GM23338 (cell line): ENCODE measurements at regions not wholly inside any gene's neighbourhood (a gene's known extent, or its start where the extent isn't known, plus 50 kb on each side); places are given as distances from the start of the nearest gene placed in this dataset.

Experiments used
- ATAC-seq: fragments of 200-7000 bp; cut with Tn5 transposase; 3 replicates; pipeline ENCODE4 v1.9.1; 2020
- DNase-seq: peaks from one replicate; pipeline ENCODE4 v3.0.0-alpha.2; 2015; ENCODE audit warnings: low spot score
- H2AFZ ChIP-seq: fragments of 200-600 bp; sonication (generic); 2 replicates; pipeline ENCODE4 v1.8.0; 2016; ENCODE audit warnings: antibody characterized with exemption, mild to moderate bottlenecking, moderate library complexity
- H3F3A ChIP-seq: fragments of 200-600 bp; sonication (generic); replicated peaks from 2 replicates; pipeline ENCODE4 v1.8.0; 2017; ENCODE audit warnings: antibody characterized with exemption, mixed run types, low read depth
- H3K27ac ChIP-seq: fragments of 200-600 bp; sonication (generic); 2 replicates; pipeline ENCODE4 v1.6.1; 2016; ENCODE audit warnings: low read depth
- H3K27me3 ChIP-seq: fragments of 200-600 bp; sonication (generic); 2 replicates; pipeline ENCODE4 v1.8.0; 2016; ENCODE audit warnings: mild to moderate bottlenecking, mixed run types, moderate library complexity; ENCODE audit not compliant: insufficient read depth
- H3K36me3 ChIP-seq: fragments of 200-600 bp; sonication (generic); 2 replicates; pipeline ENCODE4 v1.8.0; 2016; ENCODE audit warnings: mild to moderate bottlenecking; ENCODE audit not compliant: insufficient read depth
- H3K4me1 ChIP-seq: fragments of 200-600 bp; sonication (generic); 2 replicates; pipeline ENCODE4 v1.8.0; 2016; ENCODE audit warnings: mild to moderate bottlenecking, moderate library complexity; ENCODE audit not compliant: insufficient read depth
- H3K4me2 ChIP-seq: fragments of 200-600 bp; sonication (generic); 2 replicates; pipeline ENCODE4 v1.7.1; 2017; ENCODE audit warnings: mixed run types
- H3K4me3 ChIP-seq: fragments of 200-600 bp; sonication (generic); 2 replicates; pipeline ENCODE4 v1.6.1; 2016; ENCODE audit warnings: mixed run types
- H3K79me2 ChIP-seq: fragments of 200-600 bp; sonication (generic); replicated peaks from 2 replicates; pipeline ENCODE4 v1.8.0; 2017; ENCODE audit warnings: mild to moderate bottlenecking; ENCODE audit not compliant: insufficient read depth
- H3K9me2 ChIP-seq: fragments of 200-600 bp; sonication (generic); 2 replicates; pipeline ENCODE4 v1.8.0; 2017; ENCODE audit not compliant: insufficient read depth
- H4K20me1 ChIP-seq: fragments of 200-600 bp; sonication (generic); replicated peaks from 2 replicates; pipeline ENCODE4 v1.8.0; 2017; ENCODE audit warnings: mild to moderate bottlenecking; ENCODE audit not compliant: insufficient read depth
- H3K27ac Mint-ChIP-seq: 2 replicates; pipeline ENCODE4 v1.8.0; 2020; ENCODE audit warnings: inconsistent platforms, mild to moderate bottlenecking, moderate library complexity, mixed read lengths
- H3K27me3 Mint-ChIP-seq: 3 replicates; pipeline ENCODE4 v1.8.0; 2022; ENCODE audit warnings: low read depth, mild to moderate bottlenecking, moderate library complexity, mixed read lengths, inconsistent platforms; ENCODE audit not compliant: insufficient read depth, poor library complexity
- H3K36me3 Mint-ChIP-seq: 3 replicates; pipeline ENCODE4 v1.8.0; 2021; ENCODE audit warnings: low read depth, mild to moderate bottlenecking, inconsistent platforms, moderate library complexity, mixed read lengths
- H3K4me1 Mint-ChIP-seq: 3 replicates; pipeline ENCODE4 v1.8.0; 2020; ENCODE audit warnings: mild to moderate bottlenecking, inconsistent platforms, mixed read lengths
- H3K4me3 Mint-ChIP-seq: 3 replicates; pipeline ENCODE4 v1.8.0; 2021; ENCODE audit warnings: moderate library complexity, mild to moderate bottlenecking, inconsistent platforms, mixed read lengths
- H3K9me3 Mint-ChIP-seq: 3 replicates; pipeline ENCODE4 v1.8.0; 2020; ENCODE audit warnings: moderate library complexity, mild to moderate bottlenecking, inconsistent platforms, mixed read lengths
- CREB1 ChIP-seq: fragments of 250-450 bp; sonication (Bioruptor Pico); IDR thresholded peaks from 2 replicates; pipeline ENCODE4 v1.5.0; 2020; ENCODE audit warnings: low read depth, mild to moderate bottlenecking, moderate library complexity
- EZH2 ChIP-seq: fragments of 200-600 bp; sonication (generic); IDR thresholded peaks from one replicate; pipeline ENCODE4 v1.8.0; 2017; ENCODE audit warnings: antibody characterized with exemption, mild to moderate bottlenecking, low read depth; ENCODE audit not compliant: unreplicated experiment
- EZH2phosphoT487 ChIP-seq: fragments of 200-600 bp; sonication (generic); IDR thresholded peaks from one replicate; pipeline ENCODE4 v1.8.1; 2018; ENCODE audit warnings: antibody characterized with exemption; ENCODE audit not compliant: unreplicated experiment
- JUNB ChIP-seq: IDR thresholded peaks from one replicate; pipeline ENCODE4 v1.6.1; 2016; ENCODE audit warnings: antibody characterized with exemption; ENCODE audit not compliant: unreplicated experiment
- NANOG ChIP-seq: IDR thresholded peaks from 2 replicates; pipeline ENCODE4 v1.6.1; 2016; ENCODE audit warnings: antibody characterized with exemption, borderline replicate concordance
- POLR2AphosphoS5 ChIP-seq: IDR thresholded peaks from 2 replicates; pipeline ENCODE4 v1.6.1; 2016; ENCODE audit warnings: antibody characterized with exemption, low read depth
- STAT1 ChIP-seq: IDR thresholded peaks from one replicate; pipeline ENCODE4 v1.6.1; 2016; ENCODE audit warnings: antibody characterized with exemption; ENCODE audit not compliant: unreplicated experiment
- ZNF114 ChIP-seq: fragments of 250-450 bp; sonication (Bioruptor Pico); IDR thresholded peaks from 2 replicates; pipeline ENCODE4 v1.5.0; 2020; ENCODE audit warnings: mild to moderate bottlenecking, moderate library complexity
- ZNF331 ChIP-seq: fragments of 250-450 bp; sonication (Bioruptor Pico); IDR thresholded peaks from 2 replicates; pipeline ENCODE4 v1.5.0; 2020; ENCODE audit warnings: low read depth, mild to moderate bottlenecking, moderate library complexity
- TF ChIP-seq, protein P1 (sequence below): fragments of 250-450 bp; sonication (Bioruptor Pico); IDR thresholded peaks from 2 replicates; pipeline ENCODE4 v1.5.0; 2020; ENCODE audit warnings: mild to moderate bottlenecking, moderate library complexity
- TF ChIP-seq, protein P2 (sequence below): IDR thresholded peaks from 2 replicates; pipeline ENCODE4 v1.6.1; 2016; ENCODE audit warnings: antibody characterized with exemption
- TF ChIP-seq, protein P3 (sequence below), 2 experiments: fragments of 200-600 bp in 1 of 2; sonication (generic) in 1 of 2; conservative IDR thresholded peaks; 2 replicates each; pipeline versions ENCODE4 v1.5.1 to v1.6.1; 2016 to 2017; ENCODE audit warnings: antibody characterized with exemption in 2 of 2, low read depth in 2 of 2, mild to moderate bottlenecking in 2 of 2, moderate library complexity in 1 of 2
- TF ChIP-seq, protein P4 (sequence below): IDR thresholded peaks from one replicate; pipeline ENCODE4 v1.6.1; 2018; ENCODE audit warnings: antibody characterized with exemption; ENCODE audit not compliant: unreplicated experiment

DNA sequence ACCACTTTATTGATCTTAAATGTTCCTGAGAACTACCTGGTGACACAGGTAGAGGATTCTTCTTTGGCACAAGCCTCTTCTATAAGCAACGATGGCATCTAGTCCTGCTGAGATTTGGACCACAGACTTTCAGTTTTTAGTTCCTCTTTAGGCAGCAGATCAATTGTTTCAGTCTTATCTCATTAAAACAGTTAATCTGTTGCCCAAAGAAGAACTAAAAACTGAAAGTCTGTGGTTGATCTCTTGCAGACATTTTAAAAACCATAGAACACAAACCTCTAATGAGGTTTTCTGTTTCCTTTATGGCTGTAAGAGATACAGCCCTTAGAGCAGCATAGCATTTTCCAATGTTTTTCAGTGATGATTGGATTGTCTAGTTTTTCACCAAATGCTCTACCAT, 480.9 kb downstream of the MTRR start:
- peaks cover 2% of the 10 kb centered on the region for H3K27me3 Mint-ChIP-seq
- peaks cover 3% of the 10 kb centered on the region; the same call in 2 of the 3 replicates for H3K9me3 Mint-ChIP-seq
- Histone ChIP-seq H3F3A (no peaks in the 10 kb centered on the region), H4K20me1 (no peaks in the 10 kb centered on the region), H3K9me2 (0 out of 2 replicates have a peak, but pooled peaks cover 5% of the 10 kb centered on the region), H3K36me3 (0 out of 2 replicates have a peak, but pooled peaks cover 4% of the 10 kb centered on the region), H3K4me1 (no peaks in the 10 kb centered on the region), H2AFZ (no peak overlapping the region), H3K27me3 (no peaks in the 10 kb centered on the region), H3K4me2 (no peak overlapping the region), H3K4me3 (no peak overlapping the region), H3K79me2 (no peaks in the 10 kb centered on the region), H3K27ac (no peak overlapping the region)
- no peak for ATAC-seq
- H3K36me3 Mint-ChIP-seq, result no peaks in the 10 kb centered on the region; the same call in 2 of the 3 replicates
- no peak overlapping the region for H3K4me3 Mint-ChIP-seq
- H3K4me1 Mint-ChIP-seq, result no peaks in the 10 kb centered on the region
- H3K27ac Mint-ChIP-seq, result no peak overlapping the region
- TF ChIP-seq ZNF331, result no peak
- TF ChIP-seq EZH2, result no peak
- TF ChIP-seq, protein P1, sequence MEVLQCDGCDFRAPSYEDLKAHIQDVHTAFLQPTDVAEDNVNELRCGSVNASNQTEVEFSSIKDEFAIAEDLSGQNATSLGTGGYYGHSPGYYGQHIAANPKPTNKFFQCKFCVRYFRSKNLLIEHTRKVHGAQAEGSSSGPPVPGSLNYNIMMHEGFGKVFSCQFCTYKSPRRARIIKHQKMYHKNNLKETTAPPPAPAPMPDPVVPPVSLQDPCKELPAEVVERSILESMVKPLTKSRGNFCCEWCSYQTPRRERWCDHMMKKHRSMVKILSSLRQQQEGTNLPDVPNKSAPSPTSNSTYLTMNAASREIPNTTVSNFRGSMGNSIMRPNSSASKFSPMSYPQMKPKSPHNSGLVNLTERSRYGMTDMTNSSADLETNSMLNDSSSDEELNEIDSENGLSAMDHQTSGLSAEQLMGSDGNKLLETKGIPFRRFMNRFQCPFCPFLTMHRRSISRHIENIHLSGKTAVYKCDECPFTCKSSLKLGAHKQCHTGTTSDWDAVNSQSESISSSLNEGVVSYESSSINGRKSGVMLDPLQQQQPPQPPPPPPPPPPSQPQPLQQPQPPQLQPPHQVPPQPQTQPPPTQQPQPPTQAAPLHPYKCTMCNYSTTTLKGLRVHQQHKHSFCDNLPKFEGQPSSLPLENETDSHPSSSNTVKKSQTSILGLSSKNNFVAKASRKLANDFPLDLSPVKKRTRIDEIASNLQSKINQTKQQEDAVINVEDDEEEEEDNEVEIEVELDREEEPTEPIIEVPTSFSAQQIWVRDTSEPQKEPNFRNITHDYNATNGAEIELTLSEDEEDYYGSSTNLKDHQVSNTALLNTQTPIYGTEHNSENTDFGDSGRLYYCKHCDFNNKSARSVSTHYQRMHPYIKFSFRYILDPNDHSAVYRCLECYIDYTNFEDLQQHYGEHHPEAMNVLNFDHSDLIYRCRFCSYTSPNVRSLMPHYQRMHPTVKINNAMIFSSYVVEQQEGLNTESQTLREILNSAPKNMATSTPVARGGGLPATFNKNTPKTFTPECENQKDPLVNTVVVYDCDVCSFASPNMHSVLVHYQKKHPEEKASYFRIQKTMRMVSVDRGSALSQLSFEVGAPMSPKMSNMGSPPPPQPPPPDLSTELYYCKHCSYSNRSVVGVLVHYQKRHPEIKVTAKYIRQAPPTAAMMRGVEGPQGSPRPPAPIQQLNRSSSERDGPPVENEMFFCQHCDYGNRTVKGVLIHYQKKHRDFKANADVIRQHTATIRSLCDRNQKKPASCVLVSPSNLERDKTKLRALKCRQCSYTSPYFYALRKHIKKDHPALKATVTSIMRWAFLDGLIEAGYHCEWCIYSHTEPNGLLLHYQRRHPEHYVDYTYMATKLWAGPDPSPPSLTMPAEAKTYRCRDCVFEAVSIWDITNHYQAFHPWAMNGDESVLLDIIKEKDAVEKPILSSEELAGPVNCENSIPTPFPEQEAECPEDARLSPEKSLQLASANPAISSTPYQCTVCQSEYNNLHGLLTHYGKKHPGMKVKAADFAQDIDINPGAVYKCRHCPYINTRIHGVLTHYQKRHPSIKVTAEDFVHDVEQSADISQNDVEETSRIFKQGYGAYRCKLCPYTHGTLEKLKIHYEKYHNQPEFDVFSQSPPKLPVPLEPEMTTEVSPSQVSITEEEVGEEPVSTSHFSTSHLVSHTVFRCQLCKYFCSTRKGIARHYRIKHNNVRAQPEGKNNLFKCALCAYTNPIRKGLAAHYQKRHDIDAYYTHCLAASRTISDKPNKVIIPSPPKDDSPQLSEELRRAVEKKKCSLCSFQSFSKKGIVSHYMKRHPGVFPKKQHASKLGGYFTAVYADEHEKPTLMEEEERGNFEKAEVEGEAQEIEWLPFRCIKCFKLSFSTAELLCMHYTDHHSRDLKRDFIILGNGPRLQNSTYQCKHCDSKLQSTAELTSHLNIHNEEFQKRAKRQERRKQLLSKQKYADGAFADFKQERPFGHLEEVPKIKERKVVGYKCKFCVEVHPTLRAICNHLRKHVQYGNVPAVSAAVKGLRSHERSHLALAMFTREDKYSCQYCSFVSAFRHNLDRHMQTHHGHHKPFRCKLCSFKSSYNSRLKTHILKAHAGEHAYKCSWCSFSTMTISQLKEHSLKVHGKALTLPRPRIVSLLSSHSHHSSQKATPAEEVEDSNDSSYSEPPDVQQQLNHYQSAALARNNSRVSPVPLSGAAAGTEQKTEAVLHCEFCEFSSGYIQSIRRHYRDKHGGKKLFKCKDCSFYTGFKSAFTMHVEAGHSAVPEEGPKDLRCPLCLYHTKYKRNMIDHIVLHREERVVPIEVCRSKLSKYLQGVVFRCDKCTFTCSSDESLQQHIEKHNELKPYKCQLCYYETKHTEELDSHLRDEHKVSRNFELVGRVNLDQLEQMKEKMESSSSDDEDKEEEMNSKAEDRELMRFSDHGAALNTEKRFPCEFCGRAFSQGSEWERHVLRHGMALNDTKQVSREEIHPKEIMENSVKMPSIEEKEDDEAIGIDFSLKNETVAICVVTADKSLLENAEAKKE, result no peak
- TF ChIP-seq, protein P2, sequence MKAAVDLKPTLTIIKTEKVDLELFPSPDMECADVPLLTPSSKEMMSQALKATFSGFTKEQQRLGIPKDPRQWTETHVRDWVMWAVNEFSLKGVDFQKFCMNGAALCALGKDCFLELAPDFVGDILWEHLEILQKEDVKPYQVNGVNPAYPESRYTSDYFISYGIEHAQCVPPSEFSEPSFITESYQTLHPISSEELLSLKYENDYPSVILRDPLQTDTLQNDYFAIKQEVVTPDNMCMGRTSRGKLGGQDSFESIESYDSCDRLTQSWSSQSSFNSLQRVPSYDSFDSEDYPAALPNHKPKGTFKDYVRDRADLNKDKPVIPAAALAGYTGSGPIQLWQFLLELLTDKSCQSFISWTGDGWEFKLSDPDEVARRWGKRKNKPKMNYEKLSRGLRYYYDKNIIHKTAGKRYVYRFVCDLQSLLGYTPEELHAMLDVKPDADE, result no peak
- TF ChIP-seq POLR2AphosphoS5, result no peak
- no peak for TF ChIP-seq NANOG
- TF ChIP-seq, protein P3, sequence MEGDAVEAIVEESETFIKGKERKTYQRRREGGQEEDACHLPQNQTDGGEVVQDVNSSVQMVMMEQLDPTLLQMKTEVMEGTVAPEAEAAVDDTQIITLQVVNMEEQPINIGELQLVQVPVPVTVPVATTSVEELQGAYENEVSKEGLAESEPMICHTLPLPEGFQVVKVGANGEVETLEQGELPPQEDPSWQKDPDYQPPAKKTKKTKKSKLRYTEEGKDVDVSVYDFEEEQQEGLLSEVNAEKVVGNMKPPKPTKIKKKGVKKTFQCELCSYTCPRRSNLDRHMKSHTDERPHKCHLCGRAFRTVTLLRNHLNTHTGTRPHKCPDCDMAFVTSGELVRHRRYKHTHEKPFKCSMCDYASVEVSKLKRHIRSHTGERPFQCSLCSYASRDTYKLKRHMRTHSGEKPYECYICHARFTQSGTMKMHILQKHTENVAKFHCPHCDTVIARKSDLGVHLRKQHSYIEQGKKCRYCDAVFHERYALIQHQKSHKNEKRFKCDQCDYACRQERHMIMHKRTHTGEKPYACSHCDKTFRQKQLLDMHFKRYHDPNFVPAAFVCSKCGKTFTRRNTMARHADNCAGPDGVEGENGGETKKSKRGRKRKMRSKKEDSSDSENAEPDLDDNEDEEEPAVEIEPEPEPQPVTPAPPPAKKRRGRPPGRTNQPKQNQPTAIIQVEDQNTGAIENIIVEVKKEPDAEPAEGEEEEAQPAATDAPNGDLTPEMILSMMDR (conservative IDR thresholded peaks at IDR 0.05; ENCODE audit: low read depth in 2 of 2), result no peak
- TF ChIP-seq, protein P4, sequence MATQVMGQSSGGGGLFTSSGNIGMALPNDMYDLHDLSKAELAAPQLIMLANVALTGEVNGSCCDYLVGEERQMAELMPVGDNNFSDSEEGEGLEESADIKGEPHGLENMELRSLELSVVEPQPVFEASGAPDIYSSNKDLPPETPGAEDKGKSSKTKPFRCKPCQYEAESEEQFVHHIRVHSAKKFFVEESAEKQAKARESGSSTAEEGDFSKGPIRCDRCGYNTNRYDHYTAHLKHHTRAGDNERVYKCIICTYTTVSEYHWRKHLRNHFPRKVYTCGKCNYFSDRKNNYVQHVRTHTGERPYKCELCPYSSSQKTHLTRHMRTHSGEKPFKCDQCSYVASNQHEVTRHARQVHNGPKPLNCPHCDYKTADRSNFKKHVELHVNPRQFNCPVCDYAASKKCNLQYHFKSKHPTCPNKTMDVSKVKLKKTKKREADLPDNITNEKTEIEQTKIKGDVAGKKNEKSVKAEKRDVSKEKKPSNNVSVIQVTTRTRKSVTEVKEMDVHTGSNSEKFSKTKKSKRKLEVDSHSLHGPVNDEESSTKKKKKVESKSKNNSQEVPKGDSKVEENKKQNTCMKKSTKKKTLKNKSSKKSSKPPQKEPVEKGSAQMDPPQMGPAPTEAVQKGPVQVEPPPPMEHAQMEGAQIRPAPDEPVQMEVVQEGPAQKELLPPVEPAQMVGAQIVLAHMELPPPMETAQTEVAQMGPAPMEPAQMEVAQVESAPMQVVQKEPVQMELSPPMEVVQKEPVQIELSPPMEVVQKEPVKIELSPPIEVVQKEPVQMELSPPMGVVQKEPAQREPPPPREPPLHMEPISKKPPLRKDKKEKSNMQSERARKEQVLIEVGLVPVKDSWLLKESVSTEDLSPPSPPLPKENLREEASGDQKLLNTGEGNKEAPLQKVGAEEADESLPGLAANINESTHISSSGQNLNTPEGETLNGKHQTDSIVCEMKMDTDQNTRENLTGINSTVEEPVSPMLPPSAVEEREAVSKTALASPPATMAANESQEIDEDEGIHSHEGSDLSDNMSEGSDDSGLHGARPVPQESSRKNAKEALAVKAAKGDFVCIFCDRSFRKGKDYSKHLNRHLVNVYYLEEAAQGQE, result no peak
- TF ChIP-seq STAT1, result no peak
- no peak for TF ChIP-seq ZNF114 (CRISPR knock-in tag)
- no peak for TF ChIP-seq CREB1 (CRISPR knock-in tag)
- no peak for TF ChIP-seq EZH2phosphoT487
- no peak for TF ChIP-seq JUNB
- no peak for DNase-seq
